Astrocyte (in vitro differentiated cells and primary cell): ENCODE measurements at regions not wholly inside any gene's neighbourhood (a gene's known extent, or its start where the extent isn't known, plus 50 kb on each side); places are given as distances from the start of the nearest gene placed in this dataset.

Source experiments
- DNase-seq: peaks from one replicate; pipeline ENCODE4 v3.0.0-alpha.2; 2010; ENCODE audit warnings: low read depth
- FAIRE-seq: peaks from 2 replicates; lab custom pipeline; 2011; peaks lifted over from hg19 to GRCh38; lab: Jason Lieb, UNC
- H2AFZ ChIP-seq: 2 replicates; pipeline ENCODE4 v1.6.0; 2012; ENCODE audit warnings: low read depth, low read length, inconsistent platforms
- H3K27ac ChIP-seq: 2 replicates; pipeline ENCODE4 v1.5.1; 2011; ENCODE audit warnings: low read depth, low read length, inconsistent platforms
- H3K27me3 ChIP-seq: 2 replicates; pipeline ENCODE4 v1.6.0; 2011; ENCODE audit warnings: low read length, inconsistent platforms; ENCODE audit not compliant: insufficient read depth
- H3K36me3 ChIP-seq: 2 replicates; pipeline ENCODE4 v1.5.1; 2011; ENCODE audit warnings: low read length, inconsistent platforms; ENCODE audit not compliant: insufficient read depth
- H3K4me1 ChIP-seq: 2 replicates; pipeline ENCODE4 v1.5.1; 2011; ENCODE audit warnings: low read length, inconsistent platforms; ENCODE audit not compliant: insufficient read depth
- H3K4me2 ChIP-seq: 2 replicates; pipeline ENCODE4 v1.6.0; 2012; ENCODE audit warnings: low read length, inconsistent platforms
- H3K4me3 ChIP-seq: 2 replicates; pipeline ENCODE4 v1.5.1; 2011; ENCODE audit warnings: low read depth, mild to moderate bottlenecking, low read length, inconsistent platforms; ENCODE audit not compliant: insufficient read depth
- H3K79me2 ChIP-seq: 2 replicates; pipeline ENCODE4 v1.6.0; 2012; ENCODE audit warnings: mild to moderate bottlenecking, low read length, inconsistent platforms; ENCODE audit not compliant: insufficient read depth
- H3K9ac ChIP-seq: 2 replicates; pipeline ENCODE4 v1.6.0; 2012; ENCODE audit warnings: mild to moderate bottlenecking, low read length, inconsistent platforms
- H3K9me3 ChIP-seq: 2 replicates; pipeline ENCODE4 v1.5.1; 2012; ENCODE audit warnings: low read depth, mild to moderate bottlenecking, low read length, inconsistent platforms; ENCODE audit not compliant: insufficient read depth
- H4K20me1 ChIP-seq: 2 replicates; pipeline ENCODE4 v1.6.0; 2012; ENCODE audit warnings: low read length, inconsistent platforms; ENCODE audit not compliant: insufficient read depth
- H3K27ac Mint-ChIP-seq: one replicate; pipeline ENCODE4 v1.8.0; 2021; ENCODE audit warnings: mild to moderate bottlenecking, mixed read lengths; ENCODE audit not compliant: unreplicated experiment
- H3K27me3 Mint-ChIP-seq: one replicate; pipeline ENCODE4 v1.8.0; 2021; ENCODE audit warnings: low read depth, mixed read lengths; ENCODE audit not compliant: unreplicated experiment
- H3K36me3 Mint-ChIP-seq: one replicate; pipeline ENCODE4 v1.8.0; 2021; ENCODE audit warnings: low read depth, mixed read lengths; ENCODE audit not compliant: unreplicated experiment
- H3K4me1 Mint-ChIP-seq: one replicate; pipeline ENCODE4 v1.8.0; 2021; ENCODE audit warnings: low read depth, mixed read lengths; ENCODE audit not compliant: unreplicated experiment
- H3K4me3 Mint-ChIP-seq: one replicate; pipeline ENCODE4 v1.8.0; 2021; ENCODE audit warnings: mild to moderate bottlenecking, moderate library complexity, mixed read lengths; ENCODE audit not compliant: unreplicated experiment
- H3K9me3 Mint-ChIP-seq: one replicate; pipeline ENCODE4 v1.8.0; 2021; ENCODE audit warnings: mild to moderate bottlenecking, mixed read lengths; ENCODE audit not compliant: unreplicated experiment
- CTCF ChIP-seq: IDR thresholded peaks from 2 replicates; pipeline ENCODE4 v1.5.1; 2011; ENCODE audit warnings: low read depth, mild to moderate bottlenecking, inconsistent platforms, low read length, moderate library complexity; ENCODE audit not compliant: insufficient read depth
- EZH2 ChIP-seq: IDR thresholded peaks from 2 replicates; pipeline ENCODE4 v1.6.1; 2012; ENCODE audit warnings: mild to moderate bottlenecking, low read length, inconsistent platforms; ENCODE audit not compliant: insufficient read depth

GRCh38 chr6:145227593-145227992 is 507.7 kb downstream of the EPM2A start:
- TF ChIP-seq CTCF (no peak), EZH2 (no peak)
- Histone ChIP-seq H3K79me2 (no peaks in the 10 kb centered on the region), H4K20me1 (no peaks in the 10 kb centered on the region), H3K9me3 (no peaks in the 10 kb centered on the region), H3K27me3 (no peaks in the 10 kb centered on the region), H3K36me3 (no peaks in the 10 kb centered on the region), H3K9ac (no peak overlapping the region), H2AFZ (no peak overlapping the region), H3K27ac (no peak overlapping the region), H3K4me2 (no peak overlapping the region), H3K4me3 (no peak overlapping the region), H3K4me1 (no peaks in the 10 kb centered on the region)
- DNase-seq, result no peak
- Mint-ChIP-seq H3K4me1 (no peaks in the 10 kb centered on the region), H3K36me3 (no peaks in the 10 kb centered on the region), H3K4me3 (no peak overlapping the region), H3K27me3 (no peaks in the 10 kb centered on the region), H3K27ac (no peak overlapping the region), H3K9me3 (no peaks in the 10 kb centered on the region)
- FAIRE-seq, result no peak

- no peaks in the 10 kb centered on the region for H3K4me1 ChIP-seq
- H3K27me3 Mint-ChIP-seq, result no peaks in the 10 kb centered on the region
- H3K9ac ChIP-seq, result no peak overlapping the region
- FAIRE-seq (no peak), DNase-seq (no peak)
- H3K9me3 Mint-ChIP-seq, result no peaks in the 10 kb centered on the region
- H3K4me3 ChIP-seq, result no peak overlapping the region
- no peaks in the 10 kb centered on the region for H3K4me1 Mint-ChIP-seq
- H3K36me3 ChIP-seq, result no peaks in the 10 kb centered on the region
- H2AFZ ChIP-seq, result no peak overlapping the region
- no peaks in the 10 kb centered on the region for H3K79me2 ChIP-seq
- H3K9me3 ChIP-seq, result no peaks in the 10 kb centered on the region
- TF ChIP-seq EZH2, result no peak
- no peak for TF ChIP-seq CTCF
- no peak overlapping the region for H3K27ac Mint-ChIP-seq
- H3K36me3 Mint-ChIP-seq, result no peaks in the 10 kb centered on the region
- no peak overlapping the region for H3K4me3 Mint-ChIP-seq
- no peaks in the 10 kb centered on the region for H3K27me3 ChIP-seq
- no peaks in the 10 kb centered on the region for H4K20me1 ChIP-seq
- no peak overlapping the region for H3K4me2 ChIP-seq
- no peak overlapping the region for H3K27ac ChIP-seq
These were observed 506.2 kb downstream of the EPM2A start for GRCh38 chr6:145228962-145229582.

GRCh38 chr6:145233955-145234354 is 501.4 kb downstream of the EPM2A start:
- TF ChIP-seq EZH2, result no peak
- no peak for TF ChIP-seq CTCF
- no peaks in the 10 kb centered on the region for H3K36me3 Mint-ChIP-seq
- no peaks in the 10 kb centered on the region for H3K27me3 Mint-ChIP-seq
- Histone ChIP-seq H3K4me3 (no peak overlapping the region), H3K27me3 (no peaks in the 10 kb centered on the region), H3K9ac (no peak overlapping the region), H3K27ac (no peak overlapping the region), H2AFZ (no peak overlapping the region), H3K4me1 (no peaks in the 10 kb centered on the region), H4K20me1 (no peaks in the 10 kb centered on the region), H3K79me2 (no peaks in the 10 kb centered on the region), H3K9me3 (no peaks in the 10 kb centered on the region), H3K36me3 (no peaks in the 10 kb centered on the region), H3K4me2 (no peak overlapping the region)
- FAIRE-seq (no peak), DNase-seq (no peak)
- no peak overlapping the region for H3K4me3 Mint-ChIP-seq
- H3K9me3 Mint-ChIP-seq, result peaks cover 1% of the 10 kb centered on the region
- H3K4me1 Mint-ChIP-seq, result no peaks in the 10 kb centered on the region
- no peak overlapping the region for H3K27ac Mint-ChIP-seq
